Lung (tissue), 11 donors: ENCODE measurements at regions not wholly inside any gene's neighbourhood (a gene's known extent, or its start where the extent isn't known, plus 50 kb on each side); places are given as distances from the start of the nearest gene placed in this dataset.

Experiments used
- ATAC-seq: fragments of 200-7000 bp; cut with Tn5 transposase; one replicate; pipeline ENCODE4 v1.9.1; 2020; ENCODE audit warnings: moderate number of reproducible peaks; ENCODE audit not compliant: insufficient read depth, low FRiP score
- DNase-seq, 3 donors: peaks; one replicate each; pipeline ENCODE4 v3.0.0-alpha.2; 2013 to 2017
- H3K27ac ChIP-seq, 2 donors: one replicate each; pipeline ENCODE4 v1.5.1; 2013; ENCODE audit warnings: mild to moderate bottlenecking in 2 of 2, moderate library complexity in 2 of 2, control low read depth in 1 of 2, inconsistent platforms in 1 of 2, low read depth in 1 of 2, low read length in 1 of 2
- H3K27me3 ChIP-seq, 3 donors: one replicate each; pipeline ENCODE4 v1.5.1; 2013; ENCODE audit warnings: low read length in 2 of 3; ENCODE audit not compliant: control insufficient read depth in 3 of 3, insufficient read depth in 3 of 3
- H3K36me3 ChIP-seq, 4 donors: one replicate each; pipeline ENCODE4 v1.5.1; 2013; ENCODE audit warnings: low read length in 4 of 4, mild to moderate bottlenecking in 1 of 4, moderate library complexity in 1 of 4; ENCODE audit not compliant: control insufficient read depth in 4 of 4, insufficient read depth in 4 of 4
- H3K4me1 ChIP-seq, 5 donors: one replicate each; pipeline ENCODE4 v1.5.1; 2013; ENCODE audit warnings: low read length in 5 of 5, mild to moderate bottlenecking in 2 of 5, moderate library complexity in 1 of 5; ENCODE audit not compliant: control insufficient read depth in 5 of 5, insufficient read depth in 5 of 5
- H3K4me3 ChIP-seq: one replicate; pipeline ENCODE4 v1.5.1; 2013; ENCODE audit warnings: mild to moderate bottlenecking, control low read depth, moderate library complexity
- H3K9ac ChIP-seq, 2 donors: one replicate each; pipeline ENCODE4 v1.5.1; 2013; ENCODE audit warnings: low read length in 2 of 2, control low read depth in 1 of 2; ENCODE audit not compliant: insufficient read depth in 1 of 2
- H3K9me3 ChIP-seq, 4 donors: one replicate each; pipeline ENCODE4 v1.5.1; 2013; ENCODE audit warnings: low read length in 3 of 4, mild to moderate bottlenecking in 1 of 4, moderate library complexity in 1 of 4; ENCODE audit not compliant: control insufficient read depth in 4 of 4, insufficient read depth in 3 of 4
- WGBS, 2 donors: extraction: QIAGEN DNeasy Blood & Tissue Kit; methylation state at CpG; one replicate each; pipeline ENCODE4 v1.1.7; 2013; 5-methylcytosine and 5-hydroxymethylcytosine counted together
- TF ChIP-seq, protein P1 (sequence below): IDR thresholded peaks from 2 replicates; pipeline ENCODE4 v1.5.1; 2012; ENCODE audit warnings: mild to moderate bottlenecking; ENCODE audit errors: control extremely low read depth, extremely low read depth
- donor health status: control.
- donor health status: control.
- donor health status: Bipolar disorder and iron deficiency.
- donor health status: healthy.
- donor health status: DM: yes; HTN: yes; CAD: no.

DNA sequence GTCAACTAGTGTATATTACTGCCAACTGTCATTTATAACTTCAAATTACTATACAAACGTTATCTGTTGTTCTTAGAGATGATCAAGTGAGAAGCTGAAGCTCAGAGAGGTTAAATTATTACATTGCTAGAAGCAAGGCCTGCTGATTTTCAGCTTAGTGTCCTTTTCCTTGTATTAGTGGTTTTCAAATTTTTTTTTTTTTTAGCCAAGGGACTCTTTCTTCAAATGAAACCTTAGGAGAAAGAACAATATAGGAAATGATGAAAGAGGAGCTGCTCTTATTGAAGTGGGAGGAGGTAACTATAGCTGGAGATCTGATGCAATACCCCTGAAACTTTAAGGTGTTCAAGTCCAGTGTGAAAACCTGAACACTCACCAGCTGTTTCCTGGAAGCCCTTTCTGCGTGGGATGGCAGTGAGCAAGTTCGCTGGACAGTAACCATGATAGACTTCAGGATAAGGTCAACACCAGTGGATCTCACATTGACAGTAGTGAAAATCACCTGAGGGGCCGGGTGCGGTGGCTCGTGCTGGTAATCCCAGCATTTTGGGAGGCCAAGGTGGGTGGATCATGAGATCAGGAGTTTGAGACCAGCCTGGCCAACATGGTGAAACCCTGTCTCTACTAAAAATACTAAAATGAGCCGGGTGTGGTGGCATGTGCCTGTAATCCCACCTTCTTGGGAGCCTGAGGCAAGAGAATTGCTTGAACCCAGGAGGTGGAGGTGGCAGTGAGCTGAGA is 376.2 kb downstream of the EDEM1 start:
- no peak for ATAC-seq
- 79 to 85% methylated on average over 7 of the region's 7 CpGs for WGBS, 2 donors
- H3K27ac ChIP-seq: no peak overlapping the region
- DNase-seq: no peak
- no peaks in the 10 kb centered on the region for H3K4me1 ChIP-seq
- no peaks in the 10 kb centered on the region for H3K27me3 ChIP-seq
- H3K4me3 ChIP-seq: no peak overlapping the region
- H3K9ac ChIP-seq: no peak overlapping the region
- no peaks in the 10 kb centered on the region for H3K36me3 ChIP-seq
- peaks cover 0 to 2% (median 0%) of the 10 kb centered on the region in 4 donors for H3K9me3 ChIP-seq
- TF ChIP-seq, protein P1, sequence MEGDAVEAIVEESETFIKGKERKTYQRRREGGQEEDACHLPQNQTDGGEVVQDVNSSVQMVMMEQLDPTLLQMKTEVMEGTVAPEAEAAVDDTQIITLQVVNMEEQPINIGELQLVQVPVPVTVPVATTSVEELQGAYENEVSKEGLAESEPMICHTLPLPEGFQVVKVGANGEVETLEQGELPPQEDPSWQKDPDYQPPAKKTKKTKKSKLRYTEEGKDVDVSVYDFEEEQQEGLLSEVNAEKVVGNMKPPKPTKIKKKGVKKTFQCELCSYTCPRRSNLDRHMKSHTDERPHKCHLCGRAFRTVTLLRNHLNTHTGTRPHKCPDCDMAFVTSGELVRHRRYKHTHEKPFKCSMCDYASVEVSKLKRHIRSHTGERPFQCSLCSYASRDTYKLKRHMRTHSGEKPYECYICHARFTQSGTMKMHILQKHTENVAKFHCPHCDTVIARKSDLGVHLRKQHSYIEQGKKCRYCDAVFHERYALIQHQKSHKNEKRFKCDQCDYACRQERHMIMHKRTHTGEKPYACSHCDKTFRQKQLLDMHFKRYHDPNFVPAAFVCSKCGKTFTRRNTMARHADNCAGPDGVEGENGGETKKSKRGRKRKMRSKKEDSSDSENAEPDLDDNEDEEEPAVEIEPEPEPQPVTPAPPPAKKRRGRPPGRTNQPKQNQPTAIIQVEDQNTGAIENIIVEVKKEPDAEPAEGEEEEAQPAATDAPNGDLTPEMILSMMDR: no peak

DNA sequence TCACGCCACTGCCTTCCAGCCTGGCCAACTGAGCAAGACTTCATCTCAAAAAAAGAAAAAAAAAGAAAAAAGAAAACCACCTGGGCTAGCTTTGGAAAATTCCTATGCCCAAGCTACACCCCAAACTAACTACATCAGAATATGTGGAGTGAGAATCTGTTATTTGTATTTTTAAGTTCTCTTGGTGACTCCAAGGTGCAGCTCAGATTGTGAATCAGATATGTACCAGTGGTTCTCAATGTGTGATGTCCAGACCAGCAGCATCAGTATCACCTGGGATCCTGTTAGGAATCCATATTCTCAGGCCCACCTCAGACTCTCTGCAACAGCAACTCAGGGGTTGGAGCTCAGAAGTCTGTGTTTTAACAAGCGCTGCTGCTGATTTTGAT is 376.8 kb downstream of the EDEM1 start:
- Histone ChIP-seq H3K36me3 (no peaks in the 10 kb centered on the region), H3K9me3 (peaks cover 0 to 2% (median 0%) of the 10 kb centered on the region in 4 donors), H3K4me3 (no peak overlapping the region), H3K4me1 (no peaks in the 10 kb centered on the region), H3K9ac (no peak overlapping the region), H3K27ac (no peak overlapping the region), H3K27me3 (no peaks in the 10 kb centered on the region)
- 78 to 88% methylated on average over 2 of the region's 2 CpGs for WGBS, 2 donors
- no peak for DNase-seq
- TF ChIP-seq, protein P1: no peak
- no peak for ATAC-seq

DNA sequence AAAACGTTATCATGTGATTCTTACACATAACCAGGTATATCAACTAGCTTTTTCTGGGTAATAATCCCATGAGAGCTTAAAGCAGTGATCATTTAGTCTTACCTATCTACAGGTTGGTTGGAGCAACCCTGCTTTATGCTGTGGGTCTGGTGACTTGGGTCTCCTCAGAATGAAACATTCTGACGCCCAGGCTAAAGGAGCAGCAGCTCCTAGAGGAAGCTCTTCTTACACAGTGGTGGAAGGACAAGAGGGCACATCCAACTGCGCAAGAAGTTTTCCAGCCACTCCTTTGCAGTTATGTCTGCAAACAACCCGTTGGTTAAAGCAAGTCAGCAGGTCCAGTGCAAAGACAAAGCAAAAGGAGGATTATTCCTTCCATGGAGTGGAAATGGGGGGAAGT is 377.5 kb downstream of the EDEM1 start:
- Histone ChIP-seq H3K36me3 (no peaks in the 10 kb centered on the region), H3K27me3 (no peaks in the 10 kb centered on the region), H3K9me3 (peaks cover 0 to 2% (median 0%) of the 10 kb centered on the region in 4 donors), H3K27ac (no peak overlapping the region), H3K4me3 (no peak overlapping the region), H3K9ac (no peak overlapping the region), H3K4me1 (no peaks in the 10 kb centered on the region)
- no peak for ATAC-seq
- TF ChIP-seq, protein P1: no peak
- peak in 1 of 3 donors; percentile 1 for DNase-seq
- 45 to 60% methylated on average over 4 of the region's 4 CpGs for WGBS, 2 donors

DNA sequence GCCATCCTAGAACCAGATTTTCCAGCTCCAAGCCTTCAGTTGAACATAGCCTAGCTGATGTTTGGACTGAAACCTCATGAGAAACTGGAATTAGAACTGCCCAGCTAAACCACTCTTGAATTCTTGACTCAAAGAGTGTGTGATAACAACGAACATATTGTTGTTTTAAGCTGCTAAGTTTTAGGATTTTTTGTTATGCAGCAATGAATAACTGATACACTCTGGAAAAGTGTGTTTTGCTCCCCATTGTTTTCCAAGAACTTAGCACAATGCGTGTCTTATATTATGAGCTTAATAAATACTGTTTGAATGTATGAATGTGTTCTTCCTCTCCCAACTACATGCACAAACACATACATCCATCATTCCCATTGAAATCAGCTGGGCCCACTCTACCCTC is 379.6 kb downstream of the EDEM1 start:
- WGBS, 2 donors: 76 to 89% methylated on average over 2 of the region's 2 CpGs
- DNase-seq (no peak), ATAC-seq (no peak)
- no peaks in the 10 kb centered on the region for H3K4me1 ChIP-seq
- H3K27me3 ChIP-seq: no peaks in the 10 kb centered on the region
- peaks cover 0 to 2% (median 0%) of the 10 kb centered on the region in 4 donors for H3K9me3 ChIP-seq
- H3K9ac ChIP-seq: no peak overlapping the region
- TF ChIP-seq, protein P1: no peak
- H3K27ac ChIP-seq: no peak overlapping the region
- no peak overlapping the region for H3K4me3 ChIP-seq
- no peaks in the 10 kb centered on the region for H3K36me3 ChIP-seq
